GM12873 (cell line): ENCODE measurements at regions not wholly inside any gene's neighbourhood (a gene's known extent, or its start where the extent isn't known, plus 50 kb on each side); places are given as distances from the start of the nearest gene placed in this dataset.

Experiments used
- CTCF ChIP-seq: IDR thresholded peaks from 2 replicates; pipeline ENCODE4 v1.5.1; 2012; ENCODE audit warnings: low read depth, mild to moderate bottlenecking, moderate library complexity, low read length, control low read depth; ENCODE audit not compliant: insufficient read depth; ENCODE audit errors: missing control alignments

DNA sequence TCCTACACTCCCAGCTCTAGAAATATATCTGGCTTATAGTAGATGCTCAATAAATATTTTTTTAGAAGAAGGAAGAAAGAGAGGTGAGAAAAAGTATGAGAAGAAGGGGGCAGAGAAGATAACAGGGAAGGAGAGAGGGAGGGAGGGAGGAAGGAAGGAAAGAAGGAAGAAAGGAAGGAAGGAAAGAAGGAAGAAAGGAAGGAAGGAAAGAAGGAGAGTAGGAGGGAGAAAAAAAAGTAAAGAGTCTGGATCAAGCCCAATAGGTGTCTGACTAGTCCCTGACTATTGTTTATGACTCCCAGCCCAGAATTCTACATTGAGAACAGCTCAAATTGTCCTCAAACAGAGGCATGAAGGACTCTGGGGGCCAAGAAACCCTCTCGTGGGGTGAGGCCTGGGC, 83.9 kb downstream of the THNSL2 start:
- no peak for TF ChIP-seq CTCF

GRCh38 chr2:88253375-88253774, 83.2 kb downstream of the THNSL2 start:
- no peak for TF ChIP-seq CTCF

- TF ChIP-seq CTCF, result no peak
Observed at GRCh38 chr2:88252646-88253045, 82.5 kb downstream of the THNSL2 start.

GRCh38 chr2:88252111-88252510, 82.0 kb downstream of the THNSL2 start:
- no peak for TF ChIP-seq CTCF

DNA sequence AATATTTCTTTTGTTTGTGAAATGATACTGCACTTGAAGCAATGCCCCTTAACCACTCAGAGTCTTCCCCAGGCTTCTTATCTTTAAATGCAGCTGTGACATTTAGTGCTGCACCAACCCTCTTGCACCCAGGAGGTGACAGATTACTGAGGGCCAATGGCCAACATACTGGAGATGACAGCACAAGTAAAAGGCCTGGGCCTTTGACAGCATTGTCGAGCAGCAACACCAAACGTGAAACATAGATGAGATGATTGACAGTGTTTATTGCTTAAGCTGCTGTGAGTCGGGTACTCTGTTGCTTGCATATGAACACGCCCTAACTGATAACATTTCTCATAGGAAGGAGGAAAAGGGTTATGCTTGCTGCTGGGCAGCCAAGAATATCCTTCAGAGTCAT, 80.3 kb downstream of the THNSL2 start:
- TF ChIP-seq CTCF, result no peak

GRCh38 chr2:88248280-88248828, 78.2 kb downstream of the THNSL2 start:
- no peak for TF ChIP-seq CTCF

GRCh38 chr2:88247531-88247930, 77.4 kb downstream of the THNSL2 start:
- TF ChIP-seq CTCF, result no peak
